Ecto neural progenitor cell (in vitro differentiated cells): ENCODE measurements at regions not wholly inside any gene's neighbourhood (a gene's known extent, or its start where the extent isn't known, plus 50 kb on each side); places are given as distances from the start of the nearest gene placed in this dataset.
A peak's percentile ranks its signal among the peaks of the same experiment; 100 is the strongest.
"Not testable (repeated sequence)": the region's sequence is repeated elsewhere in the genome, so short reads cannot be mapped to it uniquely, and the experiment has no call there.

Source experiments
- DNase-seq: peaks from one replicate; pipeline ENCODE4 v3.0.0-alpha.2; 2018; ENCODE audit warnings: low spot score

GRCh38 chr7:133132906-133133305 lies 51.0 kb upstream of the CHCHD3 start:
- DNase-seq: no peak

- no peak for DNase-seq
Observed at GRCh38 chr7:133134810-133135209, 52.9 kb upstream of the CHCHD3 start.

GRCh38 chr7:133135451-133135850 lies 53.6 kb upstream of the CHCHD3 start:
- no peak for DNase-seq

DNA sequence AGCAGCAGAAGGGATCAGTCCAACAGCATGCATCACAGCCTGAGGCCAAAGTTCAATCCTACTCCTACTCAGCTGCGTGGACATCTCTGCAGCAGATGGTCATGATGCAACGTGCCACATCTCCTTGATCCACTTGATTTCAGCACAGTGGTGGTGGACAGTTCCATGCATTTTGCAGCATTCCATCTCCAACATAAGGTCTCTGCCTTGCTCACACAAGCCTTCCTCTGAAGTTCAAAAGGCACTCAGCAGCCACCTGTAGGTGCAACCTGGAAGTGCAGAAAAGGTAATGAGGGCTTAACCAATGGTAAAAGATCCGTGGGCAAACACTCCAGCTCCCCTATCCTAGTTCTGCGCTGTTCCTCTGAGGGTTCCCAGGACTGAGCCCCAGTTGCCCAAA lies 57.5 kb upstream of the CHCHD3 start:
- peak; percentile 61 for DNase-seq

- DNase-seq: no peak
Observed at GRCh38 chr7:133139801-133140200, 57.9 kb upstream of the CHCHD3 start.

- DNase-seq: no peak
Observed at GRCh38 chr7:133140994-133141595, 59.2 kb upstream of the CHCHD3 start.

- DNase-seq: no peak
Observed at GRCh38 chr7:133150760-133151159, 68.9 kb upstream of the CHCHD3 start.

GRCh38 chr7:133152875-133153274 lies 71.0 kb upstream of the CHCHD3 start:
- DNase-seq: no peak

DNA sequence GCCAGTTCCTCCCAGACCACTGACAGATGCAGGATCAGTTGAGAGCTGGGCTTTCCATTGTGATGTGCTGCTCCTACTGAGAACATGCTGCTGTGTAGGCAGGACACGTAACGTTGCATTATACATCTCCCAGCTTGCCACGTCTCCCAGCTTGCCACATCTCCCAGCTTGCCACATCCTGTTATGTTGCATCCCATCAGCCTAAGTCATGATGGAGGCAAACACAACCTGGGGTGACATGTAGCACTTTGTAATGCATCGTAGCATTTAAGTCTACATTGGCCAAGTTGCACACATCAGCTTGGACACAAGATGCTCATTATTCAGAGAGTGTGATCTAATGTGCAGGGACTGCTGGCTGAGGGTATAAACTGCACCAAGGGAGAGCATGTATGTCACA lies 73.3 kb upstream of the CHCHD3 start:
- DNase-seq: no peak

DNA sequence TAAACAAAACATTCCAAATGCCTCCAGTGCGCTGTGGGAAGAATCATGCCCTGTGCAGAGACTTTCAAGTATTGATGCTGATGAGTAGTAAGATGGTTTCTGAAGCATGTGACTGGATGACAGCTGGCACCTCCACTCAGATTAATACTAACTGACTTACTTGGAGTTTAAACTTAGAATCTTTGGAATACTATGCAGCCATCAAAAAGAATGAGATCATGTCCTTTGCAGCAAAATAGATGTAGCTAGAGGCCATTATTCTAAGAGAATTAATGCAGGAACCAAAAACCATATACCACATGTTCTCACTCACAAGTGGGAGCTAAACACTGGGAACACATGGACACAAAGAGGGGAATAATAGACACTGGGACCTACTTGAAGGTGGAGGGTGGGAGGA lies 73.8 kb upstream of the CHCHD3 start:
- no peak for DNase-seq

DNA sequence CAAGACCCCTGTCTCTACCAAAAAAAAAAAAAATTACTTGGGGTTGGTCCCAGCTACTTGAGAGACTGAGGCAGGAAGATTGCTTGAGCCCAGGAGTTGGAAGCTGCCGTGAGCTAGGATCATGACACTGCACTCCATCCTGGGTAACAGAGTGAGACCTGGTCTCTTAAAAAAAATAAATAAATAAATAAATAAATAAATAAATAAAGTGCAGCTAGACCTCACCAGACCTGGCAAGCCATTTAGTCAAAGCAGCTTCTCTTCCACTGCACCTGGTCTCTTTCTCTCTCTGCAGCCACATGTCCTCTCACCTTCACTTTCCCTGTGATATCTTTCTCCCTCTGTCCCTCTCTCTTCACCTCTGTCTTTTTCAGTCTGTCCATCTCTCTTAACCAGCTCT lies 75.2 kb upstream of the CHCHD3 start:
- DNase-seq: no peak

GRCh38 chr7:133164498-133164897 lies 82.6 kb upstream of the CHCHD3 start:
- DNase-seq: no peak

DNA sequence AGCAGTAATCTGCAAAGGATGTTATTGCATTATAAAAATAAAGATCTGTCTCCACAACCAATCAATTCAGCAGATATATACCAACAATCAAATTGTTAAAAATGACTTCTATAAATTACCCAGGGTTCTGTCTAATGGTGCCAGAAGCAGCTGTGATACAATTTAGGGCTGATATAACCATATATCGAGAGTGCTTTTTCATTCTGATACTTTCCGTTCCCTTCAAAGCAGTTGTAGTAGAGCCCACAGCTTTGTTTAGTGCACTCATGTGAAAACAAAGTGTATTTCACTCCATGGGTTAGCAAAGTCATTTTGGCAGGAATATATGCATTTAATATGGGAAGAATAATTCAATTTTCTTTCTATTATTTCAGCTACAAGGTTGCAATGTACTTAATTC lies 83.1 kb upstream of the CHCHD3 start:
- DNase-seq: no peak

- no peak for DNase-seq
Observed at GRCh38 chr7:133165529-133165928, 83.6 kb upstream of the CHCHD3 start.

- DNase-seq: no peak
Observed at GRCh38 chr7:133167300-133167699, 85.4 kb upstream of the CHCHD3 start.

GRCh38 chr7:133169167-133169822 lies 83.6 kb upstream of the EXOC4 start:
- not testable (repeated sequence) for DNase-seq

DNA sequence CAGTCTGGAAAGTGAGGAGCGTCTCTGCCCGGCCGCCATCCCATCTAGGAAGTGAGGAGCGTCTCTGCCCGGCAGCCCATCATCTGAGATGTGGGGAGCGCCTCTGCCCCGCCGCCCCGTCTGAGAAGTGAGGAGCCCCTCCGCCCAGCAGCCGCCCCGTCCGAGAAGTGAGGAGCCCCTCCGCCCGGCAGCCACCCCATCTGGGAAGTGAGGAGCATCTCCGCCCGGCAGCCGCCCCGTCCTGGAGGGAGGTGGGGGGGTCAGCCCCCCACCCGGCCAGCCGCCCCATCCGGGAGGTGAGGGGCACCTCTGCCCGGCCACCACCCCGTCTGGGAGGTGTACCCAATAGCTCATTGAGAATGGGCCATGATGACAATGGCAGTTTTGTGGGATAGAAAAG lies 75.4 kb upstream of the EXOC4 start:
- not testable (repeated sequence) for DNase-seq

GRCh38 chr7:133180717-133181116 lies 72.2 kb upstream of the EXOC4 start:
- DNase-seq: no peak

DNA sequence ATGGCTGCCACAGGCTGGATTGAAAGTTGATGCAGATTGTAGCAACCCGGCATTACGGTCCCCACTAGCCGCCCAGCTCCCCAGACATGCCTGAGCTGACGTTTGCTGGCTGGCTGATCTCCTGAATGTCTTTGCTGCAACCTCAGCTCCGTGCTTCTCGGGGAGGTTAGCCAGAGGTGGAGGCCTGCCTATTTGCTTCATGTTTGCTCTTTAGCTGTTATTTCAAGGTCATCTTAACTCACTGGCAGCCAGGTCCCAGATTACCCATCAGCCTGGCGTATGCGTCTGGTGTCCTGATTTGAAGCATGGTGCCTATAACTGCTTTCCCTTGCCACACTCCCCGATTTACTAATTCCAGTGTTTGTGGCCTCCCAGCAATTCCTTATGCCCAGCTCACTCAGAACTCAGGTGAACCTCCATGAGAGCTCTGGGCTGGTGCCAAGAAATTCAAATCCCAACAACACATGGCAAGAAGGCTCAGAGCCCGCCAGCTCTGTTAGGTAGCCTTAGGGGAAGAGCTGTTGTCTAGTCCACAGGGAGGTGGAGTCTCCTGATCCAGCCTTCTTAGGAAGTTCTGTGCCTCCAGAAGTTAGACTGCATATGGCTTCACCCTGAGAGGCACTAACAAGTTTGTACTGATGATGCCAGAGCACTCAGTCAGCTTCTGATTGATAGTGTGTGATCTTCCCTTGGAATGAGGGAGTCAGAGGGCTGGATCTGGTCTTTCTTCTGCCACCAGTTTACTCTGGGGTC lies 69.7 kb upstream of the EXOC4 start:
- no peak for DNase-seq

DNA sequence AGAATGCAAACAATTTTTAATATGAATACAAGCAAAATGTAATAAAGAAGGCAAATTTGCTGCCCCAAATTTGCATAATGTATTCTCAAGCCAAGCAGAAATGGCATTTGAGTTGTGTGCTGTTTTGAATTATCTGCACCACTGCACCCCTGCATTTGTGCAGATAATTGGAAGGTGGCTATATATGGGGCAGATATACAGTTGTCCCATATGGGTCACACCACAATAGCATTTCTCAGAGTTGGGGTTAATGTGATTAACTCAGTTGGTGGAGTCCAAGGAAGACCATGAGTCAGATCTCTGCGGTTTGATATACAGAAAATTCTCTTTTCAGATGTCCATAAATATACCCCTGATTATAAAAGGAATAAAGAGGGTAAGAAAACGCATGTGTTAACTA lies 68.9 kb upstream of the EXOC4 start:
- no peak for DNase-seq

DNA sequence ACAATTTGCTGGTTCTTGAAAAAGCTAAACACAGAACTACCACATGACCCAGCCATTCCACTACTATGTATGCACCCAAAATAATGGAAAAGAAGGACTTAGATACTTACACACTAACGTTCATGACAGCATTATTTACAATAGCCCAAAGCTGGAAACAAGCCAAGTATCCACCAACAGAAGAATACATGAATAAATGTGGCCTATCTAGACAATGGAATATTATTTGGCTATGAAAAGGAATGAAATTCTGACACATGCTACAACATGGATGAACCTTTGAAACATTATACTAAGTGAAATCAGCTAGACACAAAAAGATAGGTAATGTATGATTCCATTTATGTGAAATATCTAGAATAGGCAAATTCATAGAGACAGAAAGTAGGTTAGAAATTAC lies 67.4 kb upstream of the EXOC4 start:
- DNase-seq: no peak

DNA sequence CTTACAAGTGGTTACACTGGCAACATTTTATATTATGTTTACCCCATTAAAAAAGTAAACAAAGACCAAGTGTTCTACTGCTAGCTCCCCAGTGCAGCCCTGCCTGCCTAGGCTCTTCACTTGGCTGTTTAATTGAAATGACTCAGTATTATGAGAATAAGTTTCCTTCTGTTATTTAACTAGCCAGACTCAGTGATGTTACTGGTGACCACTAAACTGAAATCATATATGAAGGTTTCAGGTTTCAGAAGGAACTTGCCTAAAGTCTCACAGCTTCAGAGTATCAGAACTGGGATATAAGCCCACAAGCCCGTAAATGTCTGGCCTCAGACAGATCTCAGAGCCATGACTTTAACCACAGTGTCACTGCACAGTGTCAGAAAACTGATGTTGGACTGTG lies 66.8 kb upstream of the EXOC4 start:
- no peak for DNase-seq

DNA sequence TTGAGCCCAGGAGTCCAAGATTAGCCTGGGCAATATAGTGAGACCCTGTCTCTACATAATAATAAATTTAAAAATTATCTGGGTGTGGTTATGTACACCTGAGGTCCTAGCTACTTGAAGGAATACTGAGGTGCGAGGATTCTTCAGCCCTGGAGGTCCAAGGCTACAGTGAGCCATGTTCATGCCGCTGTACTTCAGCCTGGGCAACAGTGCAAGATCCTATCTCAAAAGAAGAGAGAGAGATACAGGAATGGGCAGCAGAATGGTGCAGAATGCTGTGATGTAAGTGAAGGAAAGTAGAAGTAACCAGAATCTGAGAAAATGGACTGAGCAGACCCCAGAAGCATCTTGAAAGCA lies 62.7 kb upstream of the EXOC4 start:
- no peak for DNase-seq

GRCh38 chr7:133190650-133191049 lies 62.2 kb upstream of the EXOC4 start:
- DNase-seq: no peak
